Common myeloid progenitor, CD34-positive (primary cell): ENCODE measurements at regions not wholly inside any gene's neighbourhood (a gene's known extent, or its start where the extent isn't known, plus 50 kb on each side); places are given as distances from the start of the nearest gene placed in this dataset.

Experiments used
- CTCF ChIA-PET: fragments of 350-600 bp; sonication (Branson Sonifier 250); formaldehyde crosslinking; loops from one replicate; lab custom pipeline; 2021; ENCODE audit warnings: antibody characterized with exemption; lab: Charles Lee
- POLR2A ChIA-PET: fragments of 350-600 bp; sonication (Branson Sonifier 250); formaldehyde crosslinking; loops from one replicate; lab custom pipeline; 2021; ENCODE audit warnings: antibody characterized with exemption; lab: Charles Lee
- DNase-seq, 3 donors: peaks; one replicate each; pipeline versions ENCODE4 v3.0.0 to v3.0.0-alpha.2; 2013
- H3K27ac ChIP-seq, 2 experiments: 1 replicate in 1 of 2; 2 replicates in 1 of 2; pipeline ENCODE4 v1.7.0; 2013; ENCODE audit warnings: inconsistent platforms in 2 of 2, low read length in 2 of 2, mild to moderate bottlenecking in 2 of 2, low read depth in 1 of 2, moderate library complexity in 1 of 2; ENCODE audit not compliant: severe bottlenecking in 2 of 2, insufficient read depth in 1 of 2, poor library complexity in 1 of 2
- H3K27me3 ChIP-seq, 5 experiments: replicated peaks in 2 of 5; 1 replicate in 3 of 5; 2 replicates in 2 of 5; pipeline versions ENCODE4 v1.6.1 to v1.7.0; 2013; ENCODE audit warnings: low read length in 4 of 5, mild to moderate bottlenecking in 2 of 5, moderate library complexity in 2 of 5, inconsistent platforms in 1 of 5; ENCODE audit not compliant: insufficient read depth in 5 of 5, control insufficient read depth in 4 of 5
- H3K36me3 ChIP-seq, 4 experiments: 1 replicate in 2 of 4; 2 replicates in 2 of 4; pipeline versions ENCODE4 v1.6.1 to v1.7.0; 2013; ENCODE audit warnings: low read length in 3 of 4, control low read depth in 1 of 4, mild to moderate bottlenecking in 1 of 4; ENCODE audit not compliant: control insufficient read depth in 4 of 4, insufficient read depth in 4 of 4
- H3K4me1 ChIP-seq, 4 experiments: 1 replicate in 3 of 4; 2 replicates in 1 of 4; pipeline versions ENCODE4 v1.6.1 to v1.7.1; 2013; ENCODE audit warnings: low read length in 3 of 4, mild to moderate bottlenecking in 3 of 4, control low read depth in 1 of 4, inconsistent platforms in 1 of 4, moderate library complexity in 1 of 4; ENCODE audit not compliant: control insufficient read depth in 4 of 4, insufficient read depth in 4 of 4; ENCODE audit errors: control extremely low read depth in 1 of 4
- H3K4me3 ChIP-seq, 7 experiments: 1 replicate in 4 of 7; 2 replicates in 3 of 7; pipeline versions ENCODE4 v1.5.1 to v1.7.0; 2013; ENCODE audit warnings: mild to moderate bottlenecking in 7 of 7, low read length in 6 of 7, moderate library complexity in 6 of 7, inconsistent platforms in 2 of 7, low read depth in 2 of 7, control low read depth in 1 of 7; ENCODE audit not compliant: insufficient read depth in 4 of 7, control insufficient read depth in 1 of 7; ENCODE audit errors: extremely low read depth in 1 of 7
- H3K9me3 ChIP-seq, 5 experiments: 1 replicate in 4 of 5; 2 replicates in 1 of 5; pipeline versions ENCODE4 v1.6.1 to v1.7.1; 2013; ENCODE audit warnings: low read length in 4 of 5, mild to moderate bottlenecking in 2 of 5, inconsistent platforms in 1 of 5, low read depth in 1 of 5, moderate library complexity in 1 of 5; ENCODE audit not compliant: control insufficient read depth in 4 of 5, insufficient read depth in 2 of 5; ENCODE audit errors: control extremely low read depth in 1 of 5
- WGBS: methylation state at CpG from one replicate; pipeline ENCODE4 v1.1.5; 2013; ENCODE audit not compliant: insufficient coverage; 5-methylcytosine and 5-hydroxymethylcytosine counted together

DNA sequence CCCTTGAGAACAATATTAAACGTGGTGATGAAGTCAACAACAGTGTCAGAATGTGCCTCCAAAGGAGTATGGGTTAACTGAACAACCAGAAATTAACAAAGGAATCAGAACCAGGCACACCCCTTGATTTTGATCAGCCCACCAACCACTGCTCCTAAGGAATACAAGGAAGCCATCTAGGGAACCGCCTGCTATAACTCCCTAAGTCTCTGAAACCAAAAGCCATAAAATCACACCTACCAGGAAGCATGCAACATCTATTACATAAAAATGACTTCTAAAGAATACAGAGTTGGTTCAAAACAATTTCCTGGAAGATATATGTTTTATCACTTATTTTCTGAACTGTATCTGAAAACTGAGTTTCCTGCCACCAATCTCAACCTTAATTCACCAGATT lies 360.0 kb downstream of the EPHA4 start:
- Histone ChIP-seq H3K36me3 (no peaks in the 10 kb centered on the region), H3K4me3 (no peak overlapping the region), H3K4me1 (no peaks in the 10 kb centered on the region), H3K27me3 (no peaks in the 10 kb centered on the region), H3K9me3 (peaks cover 0 to 3% (median 0%) of the 10 kb centered on the region in 5 experiments), H3K27ac (no peak overlapping the region)
- no peak for DNase-seq
- POLR2A ChIA-PET, result no interaction called here
- CTCF ChIA-PET, result interaction anchor here (1.0 kb wide), 1 partner anchor 13 kb away, joined by 3 read pairs; no protein-coding TSS in a partner anchor
- WGBS, result 100% methylated on average over 1 of the region's 2 CpGs

DNA sequence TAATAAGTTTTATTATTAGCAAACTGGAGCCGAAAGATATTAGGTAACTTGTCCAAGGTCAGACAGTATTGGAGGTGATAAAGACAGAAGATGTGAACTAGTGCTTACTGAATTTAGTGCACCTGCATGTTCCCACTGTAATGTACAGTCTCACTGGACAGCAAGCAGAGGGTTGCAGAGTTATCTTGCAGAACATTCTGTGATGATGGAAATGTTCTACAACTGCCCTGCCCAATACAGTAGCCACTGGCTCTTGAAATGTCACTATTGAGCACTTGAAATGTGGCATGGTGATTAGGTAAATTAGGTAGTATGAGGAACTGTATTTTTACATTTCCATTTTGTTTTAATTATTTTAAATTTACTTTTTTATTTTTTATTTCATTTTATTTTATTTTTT lies 356.6 kb downstream of the EPHA4 start:
- 100% methylated on average over 1 of the region's 1 CpG for WGBS
- POLR2A ChIA-PET, result no interaction called here
- CTCF ChIA-PET, result no interaction called here
- H3K4me3 ChIP-seq, result no peak overlapping the region
- no peaks in the 10 kb centered on the region for H3K4me1 ChIP-seq
- peaks cover 0 to 2% (median 0%) of the 10 kb centered on the region in 5 experiments for H3K9me3 ChIP-seq
- no peaks in the 10 kb centered on the region for H3K36me3 ChIP-seq
- DNase-seq, result no peak
- no peaks in the 10 kb centered on the region for H3K27me3 ChIP-seq
- H3K27ac ChIP-seq, result no peak overlapping the region

DNA sequence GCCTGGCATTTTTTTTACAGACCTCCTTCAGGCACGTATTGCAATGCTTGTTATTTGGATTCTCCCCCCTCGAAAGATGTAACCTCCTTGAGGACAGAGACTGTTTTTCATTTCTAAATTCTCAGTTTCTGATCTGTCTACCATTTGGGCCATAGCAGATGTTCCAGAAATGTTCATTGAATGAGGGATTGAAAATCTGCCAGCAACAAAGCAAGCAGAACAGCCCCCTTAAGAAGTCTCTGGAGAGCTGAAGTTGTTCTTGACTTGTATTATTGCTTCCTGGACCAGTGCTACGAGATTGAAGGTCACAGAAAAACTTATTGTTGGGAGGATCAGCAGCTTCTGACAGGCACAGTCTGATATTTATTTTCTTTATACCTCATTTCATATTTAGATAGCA lies 355.5 kb downstream of the EPHA4 start:
- POLR2A ChIA-PET, result no interaction called here
- WGBS, result 100% methylated on average over 2 of the region's 3 CpGs
- no peak overlapping the region for H3K4me3 ChIP-seq
- H3K27me3 ChIP-seq, result no peaks in the 10 kb centered on the region
- DNase-seq, result no peak
- H3K9me3 ChIP-seq, result peaks cover 0 to 2% (median 0%) of the 10 kb centered on the region in 5 experiments
- no peaks in the 10 kb centered on the region for H3K4me1 ChIP-seq
- H3K36me3 ChIP-seq, result no peaks in the 10 kb centered on the region
- CTCF ChIA-PET, result no interaction called here
- no peak overlapping the region for H3K27ac ChIP-seq

DNA sequence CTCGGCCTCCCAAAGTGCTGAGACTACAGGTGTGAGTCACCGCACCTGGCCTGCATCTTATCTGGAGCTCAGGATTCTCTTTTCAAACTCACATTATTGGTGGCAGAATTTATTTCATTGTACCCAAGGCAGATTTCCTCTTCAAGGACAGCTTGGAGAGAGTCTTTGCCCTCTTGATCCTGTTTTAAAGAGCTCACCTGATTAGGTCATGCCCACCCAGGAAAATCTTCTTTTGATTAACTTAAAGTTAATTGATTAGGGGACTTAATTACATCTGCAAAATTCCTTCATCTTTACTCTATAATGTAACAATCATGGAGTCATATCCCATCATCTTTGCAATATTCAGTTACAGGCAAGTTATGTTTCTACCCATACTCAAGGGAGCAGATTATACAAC lies 346.4 kb downstream of the EPHA4 start:
- no peaks in the 10 kb centered on the region for H3K4me1 ChIP-seq
- no peaks in the 10 kb centered on the region for H3K36me3 ChIP-seq
- DNase-seq, result no peak
- no peaks in the 10 kb centered on the region for H3K27me3 ChIP-seq
- ChIA-PET POLR2A (no interaction called here), CTCF (no interaction called here)
- H3K9me3 ChIP-seq, result no peaks in the 10 kb centered on the region
- WGBS, result 94% methylated on average over 2 of the region's 2 CpGs
- no peak overlapping the region for H3K27ac ChIP-seq
- H3K4me3 ChIP-seq, result no peak overlapping the region

DNA sequence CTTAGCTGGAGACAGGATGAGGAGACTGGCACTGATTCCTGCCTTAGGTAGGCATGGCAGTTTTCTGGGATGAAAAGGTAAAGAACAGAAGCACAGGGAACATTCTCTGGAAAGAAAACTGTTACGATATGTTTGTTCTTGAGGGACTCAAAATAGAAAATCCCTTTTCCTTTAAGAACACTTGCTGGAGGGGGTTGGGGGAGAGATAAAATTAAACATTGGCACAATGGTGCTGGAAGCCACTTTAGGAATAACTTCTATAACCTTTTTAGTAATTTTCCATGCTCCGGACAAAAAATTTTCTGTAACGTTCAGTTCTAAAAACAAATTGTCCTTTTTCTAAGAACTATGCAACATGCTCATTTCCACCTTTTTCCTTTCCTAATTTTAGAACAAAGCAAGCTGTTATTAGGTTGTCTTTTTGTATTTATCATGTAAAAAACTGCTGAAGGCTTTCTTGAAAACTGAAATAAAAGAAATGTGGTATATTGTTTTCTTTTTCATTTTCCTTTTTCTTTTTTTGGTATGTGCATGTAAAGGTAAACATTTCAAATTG lies 343.8 kb downstream of the EPHA4 start:
- ChIA-PET POLR2A (no interaction called here), CTCF (no interaction called here)
- H3K36me3 ChIP-seq, result no peaks in the 10 kb centered on the region
- no peak overlapping the region for H3K27ac ChIP-seq
- H3K27me3 ChIP-seq, result no peaks in the 10 kb centered on the region
- no peaks in the 10 kb centered on the region for H3K9me3 ChIP-seq
- WGBS, result 100% methylated on average over 1 of the region's 3 CpGs
- H3K4me1 ChIP-seq, result no peaks in the 10 kb centered on the region
- DNase-seq, result no peak
- H3K4me3 ChIP-seq, result no peak overlapping the region

DNA sequence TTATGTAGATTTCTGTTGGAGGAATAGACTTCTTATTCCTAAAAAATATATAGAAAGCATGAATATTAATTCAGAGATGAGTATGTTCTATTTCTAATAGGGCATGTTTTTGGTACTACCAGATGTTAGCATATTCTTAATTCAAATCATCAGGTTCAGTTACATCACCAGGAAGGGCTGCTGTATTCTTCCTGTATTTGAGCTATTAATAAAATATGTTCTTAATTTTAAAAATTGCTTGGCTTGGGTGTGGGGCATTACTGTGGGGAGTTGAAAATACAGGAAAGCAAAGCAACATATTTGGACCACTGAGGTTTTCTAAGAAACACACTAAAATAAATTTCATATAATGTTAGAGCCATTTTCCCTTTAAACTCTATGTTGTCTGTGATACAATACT lies 343.0 kb downstream of the EPHA4 start:
- H3K4me1 ChIP-seq, result no peaks in the 10 kb centered on the region
- no peak for DNase-seq
- no peaks in the 10 kb centered on the region for H3K36me3 ChIP-seq
- no peak overlapping the region for H3K27ac ChIP-seq
- H3K9me3 ChIP-seq, result no peaks in the 10 kb centered on the region
- H3K4me3 ChIP-seq, result no peak overlapping the region
- H3K27me3 ChIP-seq, result no peaks in the 10 kb centered on the region
- ChIA-PET CTCF (no interaction called here), POLR2A (no interaction called here)

DNA sequence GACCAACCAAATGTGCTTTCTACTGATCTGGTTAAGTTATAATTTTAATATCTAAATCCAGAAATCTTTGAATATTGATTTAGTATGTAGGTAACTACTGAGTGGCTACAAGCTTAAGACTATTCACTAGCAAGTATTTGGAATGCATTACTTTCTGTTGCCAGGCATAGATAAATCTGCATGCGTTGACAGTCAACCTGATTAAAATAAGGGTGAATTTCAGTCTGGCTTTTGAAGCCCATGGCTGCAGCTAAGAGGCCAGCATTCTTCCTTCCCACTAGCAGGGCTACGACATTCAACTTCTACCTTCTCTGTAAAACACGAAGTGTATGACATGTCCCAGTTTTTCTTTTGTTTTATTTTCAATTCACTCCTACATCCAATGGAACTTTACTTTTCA lies 340.6 kb downstream of the EPHA4 start:
- no peaks in the 10 kb centered on the region for H3K36me3 ChIP-seq
- H3K4me1 ChIP-seq, result no peaks in the 10 kb centered on the region
- H3K27ac ChIP-seq, result no peak overlapping the region
- no peak for DNase-seq
- H3K4me3 ChIP-seq, result no peak overlapping the region
- ChIA-PET CTCF (no interaction called here), POLR2A (no interaction called here)
- H3K9me3 ChIP-seq, result no peaks in the 10 kb centered on the region
- 94% methylated on average over 3 of the region's 3 CpGs for WGBS
- no peaks in the 10 kb centered on the region for H3K27me3 ChIP-seq
